ENCODE measurements at regions not wholly inside any gene's neighbourhood (a gene's known extent, or its start where the extent isn't known, plus 50 kb on each side); places are given as distances from the start of the nearest gene placed in this dataset.

DNA sequence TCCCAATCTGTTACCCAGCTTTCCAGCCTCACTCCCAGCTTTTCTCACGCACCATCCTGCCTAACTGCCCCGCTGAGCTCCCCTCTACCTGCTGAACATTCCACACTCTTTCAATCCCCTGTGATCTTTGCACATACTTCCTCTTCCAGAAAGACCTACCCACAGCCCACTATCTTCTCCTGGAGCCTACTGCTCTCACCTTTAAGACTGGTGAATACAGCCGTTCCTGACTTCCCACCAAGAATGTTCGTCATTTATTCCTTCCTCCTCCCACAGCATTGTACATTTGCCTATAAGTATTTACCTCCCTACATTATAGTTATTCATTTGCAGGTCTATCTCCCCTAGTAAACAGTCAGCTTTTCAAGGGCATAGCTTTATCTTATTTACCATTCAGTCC is 61.9 kb upstream of the MBOAT1 start:
- TF ChIP-seq, protein P1, sequence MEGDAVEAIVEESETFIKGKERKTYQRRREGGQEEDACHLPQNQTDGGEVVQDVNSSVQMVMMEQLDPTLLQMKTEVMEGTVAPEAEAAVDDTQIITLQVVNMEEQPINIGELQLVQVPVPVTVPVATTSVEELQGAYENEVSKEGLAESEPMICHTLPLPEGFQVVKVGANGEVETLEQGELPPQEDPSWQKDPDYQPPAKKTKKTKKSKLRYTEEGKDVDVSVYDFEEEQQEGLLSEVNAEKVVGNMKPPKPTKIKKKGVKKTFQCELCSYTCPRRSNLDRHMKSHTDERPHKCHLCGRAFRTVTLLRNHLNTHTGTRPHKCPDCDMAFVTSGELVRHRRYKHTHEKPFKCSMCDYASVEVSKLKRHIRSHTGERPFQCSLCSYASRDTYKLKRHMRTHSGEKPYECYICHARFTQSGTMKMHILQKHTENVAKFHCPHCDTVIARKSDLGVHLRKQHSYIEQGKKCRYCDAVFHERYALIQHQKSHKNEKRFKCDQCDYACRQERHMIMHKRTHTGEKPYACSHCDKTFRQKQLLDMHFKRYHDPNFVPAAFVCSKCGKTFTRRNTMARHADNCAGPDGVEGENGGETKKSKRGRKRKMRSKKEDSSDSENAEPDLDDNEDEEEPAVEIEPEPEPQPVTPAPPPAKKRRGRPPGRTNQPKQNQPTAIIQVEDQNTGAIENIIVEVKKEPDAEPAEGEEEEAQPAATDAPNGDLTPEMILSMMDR (IDR thresholded peaks at IDR 0.05) = no peak
- TF ChIP-seq TCF7L2 (IDR thresholded peaks at IDR 0.05; ENCODE audit: low read depth, low read length) (no peak), POLR2AphosphoS5 (IDR thresholded peaks at IDR 0.05; ENCODE audit: low read depth, low read length) (no peak)
- TF ChIP-seq, protein P2, sequence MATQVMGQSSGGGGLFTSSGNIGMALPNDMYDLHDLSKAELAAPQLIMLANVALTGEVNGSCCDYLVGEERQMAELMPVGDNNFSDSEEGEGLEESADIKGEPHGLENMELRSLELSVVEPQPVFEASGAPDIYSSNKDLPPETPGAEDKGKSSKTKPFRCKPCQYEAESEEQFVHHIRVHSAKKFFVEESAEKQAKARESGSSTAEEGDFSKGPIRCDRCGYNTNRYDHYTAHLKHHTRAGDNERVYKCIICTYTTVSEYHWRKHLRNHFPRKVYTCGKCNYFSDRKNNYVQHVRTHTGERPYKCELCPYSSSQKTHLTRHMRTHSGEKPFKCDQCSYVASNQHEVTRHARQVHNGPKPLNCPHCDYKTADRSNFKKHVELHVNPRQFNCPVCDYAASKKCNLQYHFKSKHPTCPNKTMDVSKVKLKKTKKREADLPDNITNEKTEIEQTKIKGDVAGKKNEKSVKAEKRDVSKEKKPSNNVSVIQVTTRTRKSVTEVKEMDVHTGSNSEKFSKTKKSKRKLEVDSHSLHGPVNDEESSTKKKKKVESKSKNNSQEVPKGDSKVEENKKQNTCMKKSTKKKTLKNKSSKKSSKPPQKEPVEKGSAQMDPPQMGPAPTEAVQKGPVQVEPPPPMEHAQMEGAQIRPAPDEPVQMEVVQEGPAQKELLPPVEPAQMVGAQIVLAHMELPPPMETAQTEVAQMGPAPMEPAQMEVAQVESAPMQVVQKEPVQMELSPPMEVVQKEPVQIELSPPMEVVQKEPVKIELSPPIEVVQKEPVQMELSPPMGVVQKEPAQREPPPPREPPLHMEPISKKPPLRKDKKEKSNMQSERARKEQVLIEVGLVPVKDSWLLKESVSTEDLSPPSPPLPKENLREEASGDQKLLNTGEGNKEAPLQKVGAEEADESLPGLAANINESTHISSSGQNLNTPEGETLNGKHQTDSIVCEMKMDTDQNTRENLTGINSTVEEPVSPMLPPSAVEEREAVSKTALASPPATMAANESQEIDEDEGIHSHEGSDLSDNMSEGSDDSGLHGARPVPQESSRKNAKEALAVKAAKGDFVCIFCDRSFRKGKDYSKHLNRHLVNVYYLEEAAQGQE (IDR thresholded peaks at IDR 0.05; ENCODE audit: insufficient read depth in 1 of 2, low read depth in 2 of 2, low read length in 1 of 2) = no peak
